Endodermal cell (in vitro differentiated cells): ENCODE measurements at regions not wholly inside any gene's neighbourhood (a gene's known extent, or its start where the extent isn't known, plus 50 kb on each side); places are given as distances from the start of the nearest gene placed in this dataset.

Experiments
- DNase-seq: peaks from one replicate; pipeline ENCODE4 v3.0.0-alpha.2; 2017
- H3K27ac ChIP-seq: 2 replicates; pipeline ENCODE4 v1.5.1; 2013; ENCODE audit warnings: mild to moderate bottlenecking, low read depth, low read length, moderate library complexity
- H3K27me3 ChIP-seq: 2 replicates; pipeline ENCODE4 v1.6.1; 2013; ENCODE audit warnings: mild to moderate bottlenecking, low read length, moderate library complexity; ENCODE audit not compliant: insufficient read depth, control insufficient read depth, poor library complexity, severe bottlenecking
- H3K36me3 ChIP-seq: 2 replicates; pipeline ENCODE4 v1.7.0; 2013; ENCODE audit warnings: mild to moderate bottlenecking, low read length, moderate library complexity; ENCODE audit not compliant: control insufficient read depth, insufficient read depth
- H3K4me1 ChIP-seq: one replicate; pipeline ENCODE4 v1.7.0; 2013; ENCODE audit warnings: low read length; ENCODE audit not compliant: control insufficient read depth, insufficient read depth
- H3K4me3 ChIP-seq: 2 replicates; pipeline ENCODE4 v1.5.1; 2013; ENCODE audit warnings: mild to moderate bottlenecking, low read length, moderate library complexity
- H3K9ac ChIP-seq: 2 replicates; pipeline ENCODE4 v1.6.1; 2013; ENCODE audit warnings: mild to moderate bottlenecking, low read length, moderate library complexity; ENCODE audit not compliant: poor library complexity, severe bottlenecking; ENCODE audit errors: extremely low read depth
- H3K9me3 ChIP-seq: 2 replicates; pipeline ENCODE4 v1.6.1; 2013; ENCODE audit warnings: mild to moderate bottlenecking, low read length, moderate library complexity; ENCODE audit not compliant: control insufficient read depth
- H3K27ac Mint-ChIP-seq: 2 replicates; pipeline ENCODE4 v1.8.0; 2020; ENCODE audit warnings: mixed read lengths
- H3K27me3 Mint-ChIP-seq: 2 replicates; pipeline ENCODE4 v1.8.0; 2021; ENCODE audit warnings: mild to moderate bottlenecking, mixed read lengths; ENCODE audit not compliant: insufficient read depth
- H3K36me3 Mint-ChIP-seq: 2 replicates; pipeline ENCODE4 v1.8.0; 2020; ENCODE audit warnings: low read depth, mixed read lengths
- H3K4me1 Mint-ChIP-seq: 2 replicates; pipeline ENCODE4 v1.8.0; 2020; ENCODE audit warnings: mixed read lengths
- H3K4me3 Mint-ChIP-seq: 2 replicates; pipeline ENCODE4 v1.8.0; 2020; ENCODE audit warnings: mild to moderate bottlenecking, moderate library complexity, mixed read lengths
- H3K9me3 Mint-ChIP-seq: 2 replicates; pipeline ENCODE4 v1.8.0; 2020; ENCODE audit warnings: mild to moderate bottlenecking, mixed read lengths
- WGBS, 2 experiments: methylation state at CpG; one replicate each; pipeline versions ENCODE4 v1.1.5 to v1.1.7; 2013; ENCODE audit warnings: missing lambda C conversion rate in 2 of 2, mixed read lengths in 1 of 2; ENCODE audit not compliant: insufficient coverage in 1 of 2, insufficient read length in 1 of 2; 5-methylcytosine and 5-hydroxymethylcytosine counted together
- TF ChIP-seq, protein P1 (sequence below): fragments of 200-600 bp; sonication (generic); conservative IDR thresholded peaks from 2 replicates; pipeline ENCODE4 v1.5.0; 2021; ENCODE audit warnings: antibody characterized with exemption, mild to moderate bottlenecking

- Histone ChIP-seq H3K4me1 (no peaks in the 10 kb centered on the region), H3K4me3 (no peak overlapping the region), H3K36me3 (no peaks in the 10 kb centered on the region), H3K27me3 (no peaks in the 10 kb centered on the region), H3K9ac (no peak overlapping the region), H3K9me3 (no peaks in the 10 kb centered on the region), H3K27ac (no peak overlapping the region)
- Mint-ChIP-seq H3K36me3 (no peaks in the 10 kb centered on the region), H3K9me3 (peaks cover 16% of the 10 kb centered on the region), H3K27me3 (no peaks in the 10 kb centered on the region), H3K4me3 (no peak overlapping the region), H3K4me1 (peaks cover 13% of the 10 kb centered on the region), H3K27ac (peak overlapping the region; percentile 9)
- no peak for DNase-seq
- WGBS, 2 experiments = 95 to 96% methylated on average over 5 to 10 of the region's 10 CpGs
- TF ChIP-seq, protein P1, sequence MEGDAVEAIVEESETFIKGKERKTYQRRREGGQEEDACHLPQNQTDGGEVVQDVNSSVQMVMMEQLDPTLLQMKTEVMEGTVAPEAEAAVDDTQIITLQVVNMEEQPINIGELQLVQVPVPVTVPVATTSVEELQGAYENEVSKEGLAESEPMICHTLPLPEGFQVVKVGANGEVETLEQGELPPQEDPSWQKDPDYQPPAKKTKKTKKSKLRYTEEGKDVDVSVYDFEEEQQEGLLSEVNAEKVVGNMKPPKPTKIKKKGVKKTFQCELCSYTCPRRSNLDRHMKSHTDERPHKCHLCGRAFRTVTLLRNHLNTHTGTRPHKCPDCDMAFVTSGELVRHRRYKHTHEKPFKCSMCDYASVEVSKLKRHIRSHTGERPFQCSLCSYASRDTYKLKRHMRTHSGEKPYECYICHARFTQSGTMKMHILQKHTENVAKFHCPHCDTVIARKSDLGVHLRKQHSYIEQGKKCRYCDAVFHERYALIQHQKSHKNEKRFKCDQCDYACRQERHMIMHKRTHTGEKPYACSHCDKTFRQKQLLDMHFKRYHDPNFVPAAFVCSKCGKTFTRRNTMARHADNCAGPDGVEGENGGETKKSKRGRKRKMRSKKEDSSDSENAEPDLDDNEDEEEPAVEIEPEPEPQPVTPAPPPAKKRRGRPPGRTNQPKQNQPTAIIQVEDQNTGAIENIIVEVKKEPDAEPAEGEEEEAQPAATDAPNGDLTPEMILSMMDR = no peak
Measured at GRCh38 chrX:126985981-126986380, 166.5 kb downstream of the PRR32 start.

DNA sequence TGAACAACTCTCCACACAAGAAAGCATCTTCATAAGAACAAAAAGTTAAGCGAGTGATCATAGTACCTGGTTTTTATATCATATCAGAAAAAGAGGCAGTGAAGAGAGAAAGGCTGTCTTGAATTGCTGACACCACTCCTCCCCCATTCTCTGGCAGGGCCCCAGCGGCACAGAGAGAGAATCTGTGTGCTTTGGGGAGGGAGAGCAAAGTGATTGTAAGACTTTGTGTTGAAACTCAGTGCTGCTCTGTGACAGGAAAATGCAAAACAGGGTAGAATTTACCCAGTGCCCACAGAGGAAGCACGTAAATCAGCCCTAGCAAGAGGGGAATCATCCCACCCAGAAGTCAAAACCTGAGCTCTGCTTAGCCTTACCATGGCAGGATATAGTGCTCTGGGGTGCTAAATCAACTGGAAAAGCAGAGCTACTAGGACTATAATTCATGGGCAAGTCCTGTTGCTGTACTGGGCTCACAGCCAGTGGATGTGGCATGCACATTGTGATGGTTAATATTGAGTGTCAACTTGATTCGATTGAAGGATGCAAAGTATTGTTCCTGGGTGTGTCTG lies 174.6 kb downstream of the PRR32 start:
- 90% methylated on average over 3 of the region's 4 CpGs; no CpG with 5 or more reads in 1 of the 2 experiments for WGBS, 2 experiments
- Mint-ChIP-seq H3K4me1 (peaks cover 5% of the 10 kb centered on the region), H3K9me3 (peaks cover 13% of the 10 kb centered on the region), H3K27me3 (no peaks in the 10 kb centered on the region), H3K27ac (no peak overlapping the region), H3K36me3 (no peaks in the 10 kb centered on the region), H3K4me3 (no peak overlapping the region)
- Histone ChIP-seq H3K27ac (no peak overlapping the region), H3K36me3 (no peaks in the 10 kb centered on the region), H3K4me1 (no peaks in the 10 kb centered on the region), H3K4me3 (no peak overlapping the region), H3K9ac (no peak overlapping the region), H3K9me3 (no peaks in the 10 kb centered on the region), H3K27me3 (no peaks in the 10 kb centered on the region)
- TF ChIP-seq, protein P1 = no peak
- DNase-seq = no peak

DNA sequence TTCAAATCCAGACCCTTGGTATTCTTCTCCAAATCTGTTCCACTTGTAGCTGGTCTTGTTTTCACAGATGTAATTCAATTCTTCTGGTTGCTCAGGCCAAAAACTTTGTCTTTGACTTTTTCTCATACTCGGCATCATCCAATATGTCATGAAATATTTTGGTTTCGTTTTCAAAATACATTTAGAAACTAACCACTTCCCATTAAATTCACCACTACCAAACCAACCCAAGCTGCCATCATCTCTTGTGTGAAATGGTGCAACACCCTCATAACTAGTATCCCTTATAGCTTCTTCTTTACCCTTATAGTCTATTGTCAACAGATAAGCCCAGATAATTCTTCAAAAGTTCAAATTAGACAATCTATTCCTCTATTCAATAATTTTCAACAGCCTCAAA lies 192.1 kb downstream of the PRR32 start:
- DNase-seq = no peak
- Histone ChIP-seq H3K36me3 (no peaks in the 10 kb centered on the region), H3K4me3 (no peak overlapping the region), H3K27ac (no peak overlapping the region), H3K9ac (no peak overlapping the region), H3K27me3 (no peaks in the 10 kb centered on the region), H3K4me1 (no peaks in the 10 kb centered on the region), H3K9me3 (no peaks in the 10 kb centered on the region)
- WGBS, 2 experiments = 97% methylated on average over 2 of the region's 2 CpGs; no CpG with 5 or more reads in 1 of the 2 experiments
- Mint-ChIP-seq H3K4me3 (no peak overlapping the region), H3K36me3 (no peaks in the 10 kb centered on the region), H3K27ac (no peak overlapping the region), H3K4me1 (no peaks in the 10 kb centered on the region), H3K9me3 (peaks cover 5% of the 10 kb centered on the region), H3K27me3 (no peaks in the 10 kb centered on the region)
- TF ChIP-seq, protein P1 = no peak
